ENCODE measurements at regions not wholly inside any gene's neighbourhood (a gene's known extent, or its start where the extent isn't known, plus 50 kb on each side); places are given as distances from the start of the nearest gene placed in this dataset.

DNA sequence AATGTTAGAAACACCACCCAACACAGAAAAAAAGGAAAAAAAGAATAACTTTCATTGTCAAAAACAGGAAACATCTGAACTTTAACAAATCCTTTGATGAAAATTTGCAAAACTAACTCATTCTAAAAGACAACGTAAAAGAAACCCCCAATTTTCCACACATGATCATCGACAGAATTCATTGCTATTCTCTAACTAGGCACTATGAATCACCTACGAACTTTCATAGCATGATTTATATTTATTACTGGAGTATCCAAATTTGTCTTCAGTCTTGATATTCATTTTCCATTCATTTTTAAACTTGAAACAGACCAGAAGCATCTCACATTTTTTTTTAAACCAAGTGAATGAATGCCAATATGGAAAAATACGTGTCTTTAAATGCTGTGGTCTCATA lies 514.6 kb downstream of the TLE4 start:
- in situ Hi-C loops (cut with MboI; ENCODE audit: low sequenced_read_pairs, unreplicated experiment) = no loop called here
- TF ChIP-seq, protein P1, sequence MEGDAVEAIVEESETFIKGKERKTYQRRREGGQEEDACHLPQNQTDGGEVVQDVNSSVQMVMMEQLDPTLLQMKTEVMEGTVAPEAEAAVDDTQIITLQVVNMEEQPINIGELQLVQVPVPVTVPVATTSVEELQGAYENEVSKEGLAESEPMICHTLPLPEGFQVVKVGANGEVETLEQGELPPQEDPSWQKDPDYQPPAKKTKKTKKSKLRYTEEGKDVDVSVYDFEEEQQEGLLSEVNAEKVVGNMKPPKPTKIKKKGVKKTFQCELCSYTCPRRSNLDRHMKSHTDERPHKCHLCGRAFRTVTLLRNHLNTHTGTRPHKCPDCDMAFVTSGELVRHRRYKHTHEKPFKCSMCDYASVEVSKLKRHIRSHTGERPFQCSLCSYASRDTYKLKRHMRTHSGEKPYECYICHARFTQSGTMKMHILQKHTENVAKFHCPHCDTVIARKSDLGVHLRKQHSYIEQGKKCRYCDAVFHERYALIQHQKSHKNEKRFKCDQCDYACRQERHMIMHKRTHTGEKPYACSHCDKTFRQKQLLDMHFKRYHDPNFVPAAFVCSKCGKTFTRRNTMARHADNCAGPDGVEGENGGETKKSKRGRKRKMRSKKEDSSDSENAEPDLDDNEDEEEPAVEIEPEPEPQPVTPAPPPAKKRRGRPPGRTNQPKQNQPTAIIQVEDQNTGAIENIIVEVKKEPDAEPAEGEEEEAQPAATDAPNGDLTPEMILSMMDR (IDR thresholded peaks at IDR 0.05; ENCODE audit: borderline replicate concordance, control extremely low read depth, extremely low read depth, insufficient read depth, missing control alignments) = no peak
- no peak for DNase-seq (ENCODE audit: low spot score)

DNA sequence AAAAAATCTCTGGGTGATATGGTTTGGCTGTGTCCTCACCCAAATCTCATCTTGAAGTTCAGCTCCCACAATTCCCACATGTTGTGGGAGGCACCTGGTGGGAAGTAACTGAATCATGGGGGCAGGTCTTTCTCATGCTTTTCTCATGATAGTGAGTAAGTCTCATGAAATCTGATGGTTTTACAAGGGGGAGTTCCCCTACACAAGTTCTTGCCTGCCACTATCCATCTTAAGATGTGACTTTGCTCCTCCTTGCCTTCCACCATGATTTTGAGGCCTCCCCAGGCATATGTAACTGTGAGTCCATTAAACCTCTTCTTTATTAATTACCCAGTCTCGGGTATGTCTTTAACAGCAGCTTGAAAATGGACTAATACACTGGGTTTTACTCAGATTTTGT lies 513.9 kb downstream of the TLE4 start:
- DNase-seq (ENCODE audit: low spot score) = no peak
- in situ Hi-C loops (cut with MboI; ENCODE audit: low sequenced_read_pairs, unreplicated experiment) = no loop called here
- TF ChIP-seq, protein P1 (IDR thresholded peaks at IDR 0.05; ENCODE audit: borderline replicate concordance, control extremely low read depth, extremely low read depth, insufficient read depth, missing control alignments) = no peak

DNA sequence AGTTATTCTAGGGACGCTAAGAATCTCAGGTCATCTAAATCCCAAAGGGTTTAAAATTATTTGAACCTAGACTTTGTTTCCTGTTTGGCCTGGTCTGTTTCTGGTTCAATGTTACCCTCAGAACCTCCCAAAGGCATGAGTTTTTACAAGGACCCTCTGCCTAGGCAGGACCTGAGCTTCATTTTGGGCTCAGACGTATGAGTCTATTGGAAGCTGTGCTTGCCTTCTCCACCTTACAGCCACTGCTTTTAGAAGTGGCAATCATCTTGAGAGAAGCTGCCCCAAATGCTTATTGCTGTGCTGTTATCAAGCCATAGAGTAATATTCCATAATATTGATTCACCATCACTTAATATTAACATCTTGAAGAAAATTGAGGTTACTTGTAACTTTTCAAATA lies 510.4 kb downstream of the TLE4 start:
- in situ Hi-C loops (cut with MboI; ENCODE audit: low sequenced_read_pairs, unreplicated experiment) = no loop called here
- no peak for DNase-seq (ENCODE audit: low spot score)
- TF ChIP-seq, protein P1 (IDR thresholded peaks at IDR 0.05; ENCODE audit: borderline replicate concordance, control extremely low read depth, extremely low read depth, insufficient read depth, missing control alignments) = no peak

DNA sequence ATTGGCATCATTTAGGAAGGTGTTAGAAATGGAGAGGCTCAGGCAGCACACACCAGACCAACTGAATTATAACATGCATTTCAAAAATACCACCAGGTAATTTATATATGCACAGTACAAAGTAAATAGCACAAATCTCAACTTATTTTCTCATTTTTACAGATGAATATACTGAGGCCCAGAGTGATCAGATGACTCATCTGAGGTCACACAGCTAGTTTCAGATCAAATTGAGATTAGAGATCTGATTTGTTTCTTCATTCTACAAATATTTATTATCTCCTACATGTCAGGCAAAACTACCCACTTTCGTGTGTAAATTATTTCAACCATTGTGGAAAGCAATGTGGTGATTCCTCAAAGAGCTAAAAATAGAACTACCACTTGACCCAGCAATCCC lies 507.1 kb downstream of the TLE4 start:
- DNase-seq (ENCODE audit: low spot score) = no peak
- in situ Hi-C loops (cut with MboI; ENCODE audit: low sequenced_read_pairs, unreplicated experiment) = no loop called here
- TF ChIP-seq, protein P1 (IDR thresholded peaks at IDR 0.05; ENCODE audit: borderline replicate concordance, control extremely low read depth, extremely low read depth, insufficient read depth, missing control alignments) = no peak

DNA sequence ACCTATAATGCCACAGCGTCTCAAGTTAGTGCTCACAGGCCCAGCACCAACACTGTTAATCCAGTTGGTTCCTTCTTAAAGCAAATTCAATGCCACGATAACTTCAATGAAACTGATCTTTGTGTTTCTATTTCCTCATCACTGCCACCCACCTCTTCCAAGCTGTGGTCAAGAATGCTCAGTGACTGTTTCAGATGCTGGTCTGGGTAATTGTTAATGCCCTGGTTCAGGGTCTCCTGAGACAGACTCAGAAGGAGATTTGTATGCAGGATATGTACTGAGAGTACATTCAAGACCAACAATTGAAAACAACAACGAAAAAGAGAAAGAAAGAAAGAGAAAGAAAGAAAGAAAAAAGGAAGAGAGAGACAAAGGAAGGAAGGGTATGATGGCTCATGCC lies 505.3 kb downstream of the TLE4 start:
- no peak for DNase-seq (ENCODE audit: low spot score)
- TF ChIP-seq, protein P1 (IDR thresholded peaks at IDR 0.05; ENCODE audit: borderline replicate concordance, control extremely low read depth, extremely low read depth, insufficient read depth, missing control alignments) = no peak
- in situ Hi-C loops (cut with MboI; ENCODE audit: low sequenced_read_pairs, unreplicated experiment) = no loop called here

DNA sequence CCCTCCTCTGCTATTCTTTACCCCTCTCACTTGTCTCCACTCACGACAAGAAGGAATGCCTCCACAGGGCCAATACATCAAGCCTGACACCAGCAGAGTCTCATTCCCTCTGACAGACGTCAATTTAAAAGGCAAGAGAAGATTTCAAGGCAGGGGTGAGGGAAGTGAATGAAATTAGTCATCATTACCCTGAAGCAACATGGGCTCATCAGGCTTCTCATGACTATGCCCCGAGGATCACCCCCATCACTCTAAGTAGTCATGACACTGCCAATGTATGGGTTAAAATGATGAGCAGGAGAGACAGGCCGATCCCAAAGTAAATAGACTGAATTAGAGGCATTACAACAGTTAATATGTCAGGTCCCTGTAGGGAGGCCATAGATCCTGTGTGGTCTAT lies 504.4 kb downstream of the TLE4 start:
- TF ChIP-seq, protein P1 (IDR thresholded peaks at IDR 0.05; ENCODE audit: borderline replicate concordance, control extremely low read depth, extremely low read depth, insufficient read depth, missing control alignments) = no peak
- in situ Hi-C loops (cut with MboI; ENCODE audit: low sequenced_read_pairs, unreplicated experiment) = no loop called here
- DNase-seq (ENCODE audit: low spot score) = no peak

DNA sequence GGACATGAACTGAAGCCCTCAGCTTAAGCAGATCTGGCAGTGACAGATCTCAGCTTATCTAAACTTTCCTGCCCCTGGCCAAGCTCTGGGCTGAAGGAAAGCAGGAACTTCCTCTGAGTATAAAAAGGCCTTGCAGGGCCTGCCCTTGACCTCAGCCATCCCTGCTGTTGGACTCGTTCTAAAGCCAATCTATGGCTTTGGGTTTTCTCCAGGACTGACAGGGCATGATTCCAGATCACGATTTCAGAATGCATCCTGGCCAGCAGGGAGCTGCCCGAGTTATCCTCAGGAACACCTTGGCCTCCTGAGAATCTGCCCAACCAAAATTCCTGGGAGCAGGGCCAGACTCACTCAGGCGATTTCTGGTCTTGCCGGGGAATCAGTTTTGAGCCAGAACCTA lies 502.7 kb downstream of the TLE4 start:
- in situ Hi-C loops (cut with MboI; ENCODE audit: low sequenced_read_pairs, unreplicated experiment) = no loop called here
- no peak for DNase-seq (ENCODE audit: low spot score)
- TF ChIP-seq, protein P1 (IDR thresholded peaks at IDR 0.05; ENCODE audit: borderline replicate concordance, control extremely low read depth, extremely low read depth, insufficient read depth, missing control alignments) = no peak

Data from GM13976 (cell line).